DOHH2 (cell line): ENCODE measurements at regions not wholly inside any gene's neighbourhood (a gene's known extent, or its start where the extent isn't known, plus 50 kb on each side); places are given as distances from the start of the nearest gene placed in this dataset.
A peak's percentile ranks its signal among the peaks of the same experiment; 100 is the strongest.
"Not testable (repeated sequence)": the region's sequence is repeated elsewhere in the genome, so short reads cannot be mapped to it uniquely, and the experiment has no call there.

Source experiments
- H3F3A ChIP-seq: fragments of 200-600 bp; sonication (generic), shearing (Covaris generic); 2 replicates; pipeline ENCODE4 v1.6.0; 2016; ENCODE audit warnings: antibody characterized with exemption, mild to moderate bottlenecking; ENCODE audit not compliant: control insufficient read depth, insufficient read depth
- H3K27ac ChIP-seq: fragments of 200-600 bp; sonication (generic); 2 replicates; pipeline ENCODE4 v1.5.1; 2014; ENCODE audit warnings: low read depth, mild to moderate bottlenecking, low read length, moderate library complexity
- H3K27me3 ChIP-seq: fragments of 200-600 bp; sonication (generic); 2 replicates; pipeline ENCODE4 v1.6.1; 2014; ENCODE audit warnings: mild to moderate bottlenecking, low read length, mixed read lengths; ENCODE audit not compliant: control insufficient read depth
- H3K36me3 ChIP-seq: fragments of 200-600 bp; sonication (generic); 2 replicates; pipeline ENCODE4 v1.6.1; 2014; ENCODE audit warnings: mild to moderate bottlenecking, low read length, moderate library complexity, mixed read lengths; ENCODE audit not compliant: control insufficient read depth
- H3K4me1 ChIP-seq: fragments of 200-600 bp; sonication (generic); 2 replicates; pipeline ENCODE4 v1.6.1; 2014; ENCODE audit warnings: mild to moderate bottlenecking, low read length, mixed read lengths; ENCODE audit not compliant: control insufficient read depth
- H3K4me2 ChIP-seq: fragments of 200-600 bp; sonication (generic); 2 replicates; pipeline ENCODE4 v1.6.0; 2014; ENCODE audit warnings: mild to moderate bottlenecking, low read length, moderate library complexity
- H3K4me3 ChIP-seq: fragments of 200-600 bp; sonication (generic); 2 replicates; pipeline ENCODE4 v1.5.1; 2014; ENCODE audit warnings: mild to moderate bottlenecking, low read length, mixed read lengths
- H3K79me2 ChIP-seq: fragments of 200-600 bp; sonication (generic); 2 replicates; pipeline ENCODE4 v1.6.1; 2014; ENCODE audit warnings: mild to moderate bottlenecking, low read length, mixed read lengths; ENCODE audit not compliant: control insufficient read depth
- H3K9me2 ChIP-seq: fragments of 200-600 bp; sonication (generic); replicated peaks from 2 replicates; pipeline ENCODE4 v1.6.1; 2014; ENCODE audit warnings: mild to moderate bottlenecking, low read length, mixed read lengths; ENCODE audit not compliant: control insufficient read depth
- H3K9me3 ChIP-seq: fragments of 200-600 bp; sonication (generic); 2 replicates; pipeline ENCODE4 v1.6.1; 2014; ENCODE audit warnings: antibody characterized with exemption, low read length, mixed read lengths; ENCODE audit not compliant: control insufficient read depth, insufficient read depth
- H4K20me1 ChIP-seq: fragments of 200-600 bp; sonication (generic); 2 replicates; pipeline ENCODE4 v1.6.0; 2014; ENCODE audit warnings: low read depth, mild to moderate bottlenecking, antibody characterized with exemption, low read length, moderate library complexity; ENCODE audit not compliant: control insufficient read depth, insufficient read depth
- CTCF ChIP-seq: fragments of 200-600 bp; sonication (generic); IDR thresholded peaks from one replicate; pipeline ENCODE4 v1.5.1; 2014; ENCODE audit warnings: antibody characterized with exemption, mild to moderate bottlenecking, low read depth, low read length; ENCODE audit not compliant: poor library complexity, severe bottlenecking
- EZH2phosphoT487 ChIP-seq: fragments of 200-600 bp; sonication (generic); IDR thresholded peaks from 2 replicates; pipeline ENCODE4 v1.6.1; 2017; ENCODE audit warnings: borderline replicate concordance, mild to moderate bottlenecking, antibody characterized with exemption, low read length, moderate library complexity, mixed read lengths

- H3K27ac ChIP-seq, H3K79me2 ChIP-seq, H3K4me3 ChIP-seq, H3K4me1 ChIP-seq, H3K36me3 ChIP-seq, H3K27me3 ChIP-seq, H3K9me2 ChIP-seq, H3F3A ChIP-seq, H4K20me1 ChIP-seq, H3K4me2 ChIP-seq, H3K9me3 ChIP-seq: not testable (repeated sequence)
Observed at GRCh38 chr7:5121256-5121655, 68.8 kb upstream of the WIPI2 start.

- H3K4me3 ChIP-seq, H3K27ac ChIP-seq, H3K27me3 ChIP-seq, H3K9me3 ChIP-seq, H3F3A ChIP-seq, H4K20me1 ChIP-seq, H3K36me3 ChIP-seq, H3K79me2 ChIP-seq, H3K4me2 ChIP-seq, H3K4me1 ChIP-seq, H3K9me2 ChIP-seq: not testable (repeated sequence)
Observed at GRCh38 chr7:5131238-5131637, 58.8 kb upstream of the WIPI2 start.

- TF ChIP-seq EZH2phosphoT487, result no peak
- no peak for TF ChIP-seq CTCF
- Histone ChIP-seq H3K4me2 (no peak overlapping the region), H3F3A (no peaks in the 10 kb centered on the region), H3K4me1 (no peaks in the 10 kb centered on the region), H3K4me3 (no peak overlapping the region), H3K36me3 (no peaks in the 10 kb centered on the region), H3K9me2 (no peaks in the 10 kb centered on the region), H3K79me2 (no peaks in the 10 kb centered on the region), H4K20me1 (no peaks in the 10 kb centered on the region), H3K27me3 (no peaks in the 10 kb centered on the region), H3K27ac (no peak overlapping the region), H3K9me3 (no peaks in the 10 kb centered on the region)
Observed at GRCh38 chr7:5132539-5132938, 57.5 kb upstream of the WIPI2 start.

- no peak overlapping the region for H3K27ac ChIP-seq
- TF ChIP-seq EZH2phosphoT487, result no peak
- peak; percentile 76 for TF ChIP-seq CTCF
Observed at GRCh38 chr7:5139998-5140397, 50.0 kb upstream of the WIPI2 start.

More at GRCh38 chr7:5139998-5140397, 50.0 kb upstream of the WIPI2 start:
- Histone ChIP-seq H3K9me3 (no peaks in the 10 kb centered on the region), H3K27me3 (peaks cover 10% of the 10 kb centered on the region), H3K36me3 (no peaks in the 10 kb centered on the region), H3K4me1 (peaks cover 11% of the 10 kb centered on the region), H3K9me2 (no peaks in the 10 kb centered on the region), H4K20me1 (no peaks in the 10 kb centered on the region), H3F3A (no peaks in the 10 kb centered on the region), H3K4me3 (no peak overlapping the region), H3K4me2 (no peak overlapping the region), H3K79me2 (no peaks in the 10 kb centered on the region)
